Fibroblast of mammary gland (primary cell): ENCODE measurements at regions not wholly inside any gene's neighbourhood (a gene's known extent, or its start where the extent isn't known, plus 50 kb on each side); places are given as distances from the start of the nearest gene placed in this dataset.
"Not testable (repeated sequence)": the region's sequence is repeated elsewhere in the genome, so short reads cannot be mapped to it uniquely, and the experiment has no call there.

Experiments
- DNase-seq: peaks from one replicate; pipeline ENCODE4 v3.0.0-alpha.2; 2010; ENCODE audit warnings: low read depth
- H3K4me3 ChIP-seq: 2 replicates; pipeline ENCODE4 v1.5.1; 2011; ENCODE audit warnings: low read depth, mild to moderate bottlenecking, low read length, moderate library complexity; ENCODE audit not compliant: control insufficient read depth
- TF ChIP-seq, protein P1 (sequence below): conservative IDR thresholded peaks from 2 replicates; pipeline ENCODE4 v1.5.1; 2011; ENCODE audit warnings: low read depth, low read length, inconsistent platforms; ENCODE audit not compliant: control insufficient read depth, insufficient read depth

DNA sequence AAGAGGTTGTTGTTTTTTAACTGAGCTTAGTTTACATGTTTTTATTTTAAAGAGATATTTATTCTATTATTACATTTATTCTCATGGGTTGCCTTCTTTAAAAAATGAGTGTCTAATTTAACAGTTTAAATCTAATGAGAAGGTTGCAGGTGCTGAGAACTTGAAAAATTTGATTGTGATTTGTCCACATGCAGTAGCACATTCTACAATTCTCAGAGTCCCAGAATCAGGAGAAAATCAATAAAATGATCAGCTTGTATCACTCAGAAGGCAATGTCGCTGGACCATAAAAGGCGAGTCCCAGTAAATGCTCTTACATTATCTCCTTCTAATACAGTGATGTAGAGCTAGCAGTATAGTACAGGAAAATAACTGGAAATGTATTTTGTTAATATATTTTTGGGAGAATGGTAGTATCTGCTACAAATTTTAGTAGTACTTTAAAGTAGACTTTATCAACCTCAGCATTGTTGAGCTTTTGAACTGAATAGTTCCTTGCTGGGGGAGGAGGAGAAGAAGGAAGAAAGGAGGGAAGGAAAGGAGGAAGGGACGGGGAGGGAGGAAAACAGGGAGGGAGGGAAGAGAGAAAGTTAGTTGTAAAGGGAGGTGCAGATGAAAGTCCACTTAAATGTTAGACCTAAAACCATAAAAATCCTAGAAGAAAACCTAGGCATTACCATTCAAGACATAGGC, 458.0 kb downstream of the DOK5 start:
- TF ChIP-seq, protein P1, sequence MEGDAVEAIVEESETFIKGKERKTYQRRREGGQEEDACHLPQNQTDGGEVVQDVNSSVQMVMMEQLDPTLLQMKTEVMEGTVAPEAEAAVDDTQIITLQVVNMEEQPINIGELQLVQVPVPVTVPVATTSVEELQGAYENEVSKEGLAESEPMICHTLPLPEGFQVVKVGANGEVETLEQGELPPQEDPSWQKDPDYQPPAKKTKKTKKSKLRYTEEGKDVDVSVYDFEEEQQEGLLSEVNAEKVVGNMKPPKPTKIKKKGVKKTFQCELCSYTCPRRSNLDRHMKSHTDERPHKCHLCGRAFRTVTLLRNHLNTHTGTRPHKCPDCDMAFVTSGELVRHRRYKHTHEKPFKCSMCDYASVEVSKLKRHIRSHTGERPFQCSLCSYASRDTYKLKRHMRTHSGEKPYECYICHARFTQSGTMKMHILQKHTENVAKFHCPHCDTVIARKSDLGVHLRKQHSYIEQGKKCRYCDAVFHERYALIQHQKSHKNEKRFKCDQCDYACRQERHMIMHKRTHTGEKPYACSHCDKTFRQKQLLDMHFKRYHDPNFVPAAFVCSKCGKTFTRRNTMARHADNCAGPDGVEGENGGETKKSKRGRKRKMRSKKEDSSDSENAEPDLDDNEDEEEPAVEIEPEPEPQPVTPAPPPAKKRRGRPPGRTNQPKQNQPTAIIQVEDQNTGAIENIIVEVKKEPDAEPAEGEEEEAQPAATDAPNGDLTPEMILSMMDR, result no peak
- DNase-seq, result no peak
- H3K4me3 ChIP-seq, result no peak overlapping the region

DNA sequence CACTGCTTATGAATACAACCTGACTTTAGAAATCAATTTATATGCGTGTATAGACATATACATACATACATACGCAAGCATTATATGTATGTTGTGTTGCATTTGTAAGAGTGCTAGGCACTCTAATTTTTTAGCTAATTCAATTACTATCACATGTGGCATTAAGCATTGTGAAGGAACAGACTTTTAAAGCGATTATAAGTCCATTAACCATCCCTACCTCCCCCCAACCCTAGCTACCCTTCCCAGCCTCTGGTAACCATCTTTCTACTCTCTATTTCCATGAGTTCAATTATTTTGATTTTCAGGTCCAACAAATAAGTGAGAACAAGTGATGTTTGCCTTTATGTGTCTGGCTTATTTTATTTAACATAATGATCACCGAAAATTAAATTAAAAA, 453.8 kb downstream of the DOK5 start:
- H3K4me3 ChIP-seq, result no peak overlapping the region
- TF ChIP-seq, protein P1, result no peak
- no peak for DNase-seq

DNA sequence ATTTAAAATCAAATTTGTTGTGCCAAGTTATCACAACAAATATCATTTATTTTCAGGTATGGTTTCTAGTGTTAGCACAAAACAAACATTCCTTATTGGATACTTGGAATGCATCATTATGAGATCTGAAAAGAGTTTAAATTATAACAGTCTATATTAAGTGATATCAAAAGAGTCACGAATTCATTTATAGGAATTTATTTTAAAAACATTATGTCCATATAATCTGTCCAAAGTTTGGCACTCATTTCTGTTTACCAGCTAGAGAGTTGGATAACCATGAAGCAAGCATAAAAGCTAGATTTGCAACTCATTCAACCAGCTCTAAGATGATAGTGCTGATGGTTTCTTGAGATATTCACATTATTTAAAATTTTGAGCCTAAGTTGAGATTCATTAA, 453.2 kb downstream of the DOK5 start:
- H3K4me3 ChIP-seq, result no peak overlapping the region
- TF ChIP-seq, protein P1, result no peak
- DNase-seq, result no peak

DNA sequence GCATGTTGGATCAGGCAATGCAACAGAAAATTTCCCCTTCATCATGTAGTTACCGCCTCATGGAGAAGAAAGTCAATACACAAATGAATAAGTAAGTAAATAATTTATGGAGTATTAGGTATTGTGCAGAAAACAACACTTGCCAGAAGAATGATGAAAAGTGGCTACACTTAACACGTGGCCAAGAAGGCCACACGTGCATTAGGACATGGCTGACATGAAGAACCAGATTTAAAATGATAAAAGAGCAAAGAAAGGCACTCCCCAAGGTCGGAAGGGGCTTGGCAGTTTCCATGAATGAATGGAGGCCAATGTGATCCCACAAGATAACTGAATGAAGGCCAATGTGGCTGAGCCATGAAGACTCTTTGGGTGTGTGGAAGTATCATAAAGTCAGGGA, 447.2 kb downstream of the DOK5 start:
- TF ChIP-seq, protein P1, result no peak
- H3K4me3 ChIP-seq, result no peak overlapping the region
- no peak for DNase-seq

DNA sequence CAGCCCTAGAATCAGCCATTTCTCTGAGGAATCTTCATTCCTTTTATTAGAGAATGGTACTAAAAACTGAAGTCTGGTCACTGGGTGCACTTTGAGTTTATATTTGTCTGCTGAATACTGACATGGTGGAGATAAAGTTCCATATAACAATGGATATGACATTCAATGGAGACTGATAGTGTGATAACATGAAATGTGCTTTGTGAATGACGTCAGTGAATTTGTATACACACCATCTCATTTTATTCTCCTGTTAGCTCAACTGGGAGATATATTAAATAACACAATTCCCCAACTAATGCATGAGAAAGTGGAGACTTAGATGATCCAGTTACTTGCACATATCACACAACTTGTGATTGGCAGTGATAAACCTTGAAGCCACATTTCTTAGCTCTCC, 446.7 kb downstream of the DOK5 start:
- DNase-seq, result no peak
- TF ChIP-seq, protein P1, result no peak
- no peak overlapping the region for H3K4me3 ChIP-seq

DNA sequence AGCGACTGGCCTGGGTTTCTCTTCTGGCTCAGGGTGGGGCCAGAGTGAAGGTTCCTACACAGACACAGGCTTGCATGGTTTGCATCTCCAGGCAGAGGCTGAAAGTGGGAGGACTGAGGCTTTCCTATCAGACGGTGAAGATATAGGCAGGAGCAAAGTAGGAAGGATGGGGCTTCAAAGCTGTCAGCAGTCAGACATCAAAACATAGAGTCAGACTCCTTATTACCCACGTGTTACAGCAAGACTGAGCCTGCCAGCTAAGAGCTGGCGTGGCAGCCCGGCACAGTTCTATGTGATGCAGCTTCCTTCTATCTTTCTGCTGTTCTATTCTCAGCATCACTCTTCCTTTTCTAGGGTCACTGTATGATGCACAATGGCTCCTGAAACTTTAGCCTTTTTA, 445.1 kb downstream of the DOK5 start:
- H3K4me3 ChIP-seq, result no peak overlapping the region
- TF ChIP-seq, protein P1, result no peak
- DNase-seq, result no peak

DNA sequence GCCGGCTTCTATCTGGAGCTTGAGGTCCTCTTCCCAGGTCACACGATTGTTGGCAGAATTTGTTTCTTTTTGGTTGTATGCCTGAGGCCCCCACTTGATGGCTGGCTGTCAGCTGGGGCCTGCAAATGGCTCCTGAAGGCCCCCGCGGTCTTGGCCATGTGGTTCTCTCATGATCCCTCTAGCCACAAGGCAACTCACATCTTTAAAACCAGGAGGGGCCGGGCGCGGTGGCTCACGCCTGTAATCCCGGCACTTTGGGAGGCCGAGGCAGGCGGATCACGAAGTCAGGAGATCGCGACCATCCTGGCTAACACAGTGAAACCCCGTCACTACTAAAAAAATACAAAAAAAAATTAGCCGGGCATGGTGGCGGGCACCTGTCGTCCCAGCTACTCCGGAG, 443.6 kb downstream of the DOK5 start:
- DNase-seq, H3K4me3 ChIP-seq: not testable (repeated sequence)
